GM23248 (cell line): ENCODE measurements at regions not wholly inside any gene's neighbourhood (a gene's known extent, or its start where the extent isn't known, plus 50 kb on each side); places are given as distances from the start of the nearest gene placed in this dataset.

Experiments
- DNase-seq: peaks from one replicate; pipeline ENCODE4 v3.0.0-alpha.2; 2015
- H2AFZ ChIP-seq: fragments of 200-600 bp; sonication (generic); 2 replicates; pipeline ENCODE4 v1.6.1; 2016; ENCODE audit warnings: antibody characterized with exemption
- H3F3A ChIP-seq: fragments of 200-600 bp; sonication (generic); 2 replicates; pipeline ENCODE4 v1.6.1; 2016; ENCODE audit warnings: mild to moderate bottlenecking, antibody characterized with exemption, mixed run types; ENCODE audit not compliant: insufficient read depth
- H3K27ac ChIP-seq: fragments of 200-600 bp; sonication (generic); 2 replicates; pipeline ENCODE4 v1.5.1; 2016; ENCODE audit warnings: mild to moderate bottlenecking
- H3K27me3 ChIP-seq: fragments of 200-600 bp; sonication (generic); replicated peaks from 2 replicates; pipeline ENCODE4 v1.6.1; 2016; ENCODE audit warnings: mild to moderate bottlenecking; ENCODE audit not compliant: insufficient read depth
- H3K36me3 ChIP-seq: fragments of 200-600 bp; sonication (generic); 2 replicates; pipeline ENCODE4 v1.6.1; 2016; ENCODE audit warnings: low read depth, mild to moderate bottlenecking
- H3K4me1 ChIP-seq: fragments of 200-600 bp; sonication (generic); 2 replicates; pipeline ENCODE4 v1.6.1; 2016; ENCODE audit warnings: mild to moderate bottlenecking; ENCODE audit not compliant: insufficient read depth
- H3K4me2 ChIP-seq: fragments of 200-600 bp; sonication (generic); one replicate; pipeline ENCODE4 v1.6.1; 2016; ENCODE audit warnings: mild to moderate bottlenecking; ENCODE audit not compliant: unreplicated experiment
- H3K4me3 ChIP-seq: fragments of 200-600 bp; sonication (generic); 2 replicates; pipeline ENCODE4 v1.5.1; 2016; ENCODE audit warnings: mild to moderate bottlenecking
- H3K79me2 ChIP-seq: fragments of 200-600 bp; sonication (generic); 2 replicates; pipeline ENCODE4 v1.6.1; 2016; ENCODE audit warnings: mild to moderate bottlenecking; ENCODE audit not compliant: insufficient read depth
- H3K9ac ChIP-seq: fragments of 200-600 bp; sonication (generic); 2 replicates; pipeline ENCODE4 v1.6.1; 2016; ENCODE audit warnings: mild to moderate bottlenecking
- H3K9me2 ChIP-seq: fragments of 200-600 bp; sonication (generic); 2 replicates; pipeline ENCODE4 v1.6.1; 2016; ENCODE audit warnings: mixed run types, mild to moderate bottlenecking, moderate library complexity; ENCODE audit not compliant: insufficient read depth
- H3K9me3 ChIP-seq: fragments of 200-600 bp; sonication (generic); one replicate; pipeline ENCODE4 v1.6.1; 2017; ENCODE audit warnings: low read depth
- H4K20me1 ChIP-seq: fragments of 200-600 bp; sonication (generic); 2 replicates; pipeline ENCODE4 v1.6.0; 2016; ENCODE audit not compliant: insufficient read depth
- EZH2 ChIP-seq: fragments of 200-600 bp; sonication (generic); IDR thresholded peaks from 2 replicates; pipeline ENCODE4 v1.6.1; 2018; ENCODE audit warnings: antibody characterized with exemption, mild to moderate bottlenecking; ENCODE audit not compliant: insufficient read depth, poor library complexity, severe bottlenecking
- EZH2phosphoT487 ChIP-seq: fragments of 200-600 bp; sonication (generic); IDR thresholded peaks from 2 replicates; pipeline ENCODE4 v1.6.1; 2018; ENCODE audit warnings: antibody characterized with exemption, moderate library complexity, mild to moderate bottlenecking, low read depth; ENCODE audit not compliant: insufficient read depth
- WGBS, 2 experiments: methylation state at CpG; one replicate each; pipeline ENCODE4 v1.1.6; 2015 to 2017; ENCODE audit warnings: low lambda C conversion rate in 2 of 2, low coverage in 1 of 2; ENCODE audit errors: missing lambda C conversion rate in 2 of 2; 5-methylcytosine and 5-hydroxymethylcytosine counted together
- in situ Hi-C: fragments of 300-500 bp; cut with MboI; formaldehyde crosslinking; loops from 2 replicates; pipeline ENCODE4 v1.15.0; 2020

GRCh38 chr5:4220016-4220415, 624.4 kb downstream of the IRX1 start:
- WGBS, 2 experiments, result 46 to 49% methylated on average over 7 of the region's 7 CpGs
- Histone ChIP-seq H3K27me3 (no peaks in the 10 kb centered on the region), H3F3A (no peaks in the 10 kb centered on the region), H4K20me1 (no peaks in the 10 kb centered on the region), H3K27ac (no peak overlapping the region), H3K79me2 (no peaks in the 10 kb centered on the region), H3K9me3 (no peaks in the 10 kb centered on the region), H3K4me2 (no peak overlapping the region), H2AFZ (no peak overlapping the region), H3K4me3 (no peak overlapping the region), H3K9me2 (no peaks in the 10 kb centered on the region), H3K36me3 (no peaks in the 10 kb centered on the region), H3K4me1 (no peaks in the 10 kb centered on the region), H3K9ac (no peak overlapping the region)
- TF ChIP-seq EZH2phosphoT487 (no peak), EZH2 (no peak)
- in situ Hi-C loops, result no loop called here
- no peak for DNase-seq

- Histone ChIP-seq H3K27ac (no peak overlapping the region), H3K79me2 (no peaks in the 10 kb centered on the region), H3K4me2 (no peak overlapping the region), H3K27me3 (no peaks in the 10 kb centered on the region), H3K9me3 (no peaks in the 10 kb centered on the region), H3K9ac (no peak overlapping the region), H3K9me2 (no peaks in the 10 kb centered on the region), H3K4me1 (no peaks in the 10 kb centered on the region), H4K20me1 (no peaks in the 10 kb centered on the region), H3K36me3 (no peaks in the 10 kb centered on the region), H3F3A (no peaks in the 10 kb centered on the region), H3K4me3 (no peak overlapping the region), H2AFZ (no peak overlapping the region)
- no peak for DNase-seq
- TF ChIP-seq EZH2, result no peak
- TF ChIP-seq EZH2phosphoT487, result no peak
- WGBS, 2 experiments, result 19 to 27% methylated on average over 8 of the region's 8 CpGs
- in situ Hi-C loops, result no loop called here
Measured at GRCh38 chr5:4221048-4221447, 625.4 kb downstream of the IRX1 start.

- Histone ChIP-seq H3K27ac (no peak overlapping the region), H3K4me1 (no peaks in the 10 kb centered on the region), H3K4me3 (no peak overlapping the region), H3K9me3 (no peaks in the 10 kb centered on the region), H3K4me2 (no peak overlapping the region), H3K27me3 (no peaks in the 10 kb centered on the region), H2AFZ (no peak overlapping the region), H3K9ac (no peak overlapping the region), H4K20me1 (no peaks in the 10 kb centered on the region), H3K79me2 (no peaks in the 10 kb centered on the region), H3K9me2 (no peaks in the 10 kb centered on the region), H3K36me3 (no peaks in the 10 kb centered on the region), H3F3A (no peaks in the 10 kb centered on the region)
- no peak for DNase-seq
- no peak for TF ChIP-seq EZH2phosphoT487
- TF ChIP-seq EZH2, result no peak
- in situ Hi-C loops, result no loop called here
- WGBS, 2 experiments, result 39 to 42% methylated on average over 6 of the region's 6 CpGs
Measured at GRCh38 chr5:4222147-4222546, 626.5 kb downstream of the IRX1 start.

GRCh38 chr5:4222821-4223220, 627.2 kb downstream of the IRX1 start:
- TF ChIP-seq EZH2, result no peak
- in situ Hi-C loops, result no loop called here

GRCh38 chr5:4225741-4226140, 630.1 kb downstream of the IRX1 start:
- no peak overlapping the region for H3K27ac ChIP-seq
- no peak overlapping the region for H3K9ac ChIP-seq
- no peaks in the 10 kb centered on the region for H3K4me1 ChIP-seq
- H2AFZ ChIP-seq, result no peak overlapping the region
- no peak overlapping the region for H3K4me2 ChIP-seq
- no peaks in the 10 kb centered on the region for H3F3A ChIP-seq
- H3K36me3 ChIP-seq, result no peaks in the 10 kb centered on the region
- TF ChIP-seq EZH2, result no peak
- no peak for TF ChIP-seq EZH2phosphoT487
- in situ Hi-C loops, result no loop called here
- no peak overlapping the region for H3K4me3 ChIP-seq
- H3K9me3 ChIP-seq, result no peaks in the 10 kb centered on the region
- H3K9me2 ChIP-seq, result no peaks in the 10 kb centered on the region
- no peak for DNase-seq
- 32 to 34% methylated on average over 5 of the region's 5 CpGs for WGBS, 2 experiments
- H3K27me3 ChIP-seq, result no peaks in the 10 kb centered on the region
- H3K79me2 ChIP-seq, result no peaks in the 10 kb centered on the region
- H4K20me1 ChIP-seq, result no peaks in the 10 kb centered on the region

More at GRCh38 chr5:4222821-4223220, 627.2 kb downstream of the IRX1 start:
- Histone ChIP-seq H3K4me3 (no peak overlapping the region), H3K79me2 (no peaks in the 10 kb centered on the region), H3K9me3 (no peaks in the 10 kb centered on the region), H4K20me1 (no peaks in the 10 kb centered on the region), H3F3A (no peaks in the 10 kb centered on the region), H3K4me2 (no peak overlapping the region), H3K4me1 (no peaks in the 10 kb centered on the region), H3K27me3 (no peaks in the 10 kb centered on the region), H3K9ac (no peak overlapping the region), H3K9me2 (no peaks in the 10 kb centered on the region), H3K36me3 (no peaks in the 10 kb centered on the region), H3K27ac (no peak overlapping the region), H2AFZ (no peak overlapping the region)
- DNase-seq, result no peak
- 44 to 46% methylated on average over 15 of the region's 15 CpGs for WGBS, 2 experiments
